Neural cell (in vitro differentiated cells): ENCODE measurements at regions not wholly inside any gene's neighbourhood (a gene's known extent, or its start where the extent isn't known, plus 50 kb on each side); places are given as distances from the start of the nearest gene placed in this dataset.

Source experiments
- H2AFZ ChIP-seq: fragments of 200-600, 300-800 bp; sonication (generic), shearing (Covaris generic); 2 replicates; pipeline ENCODE4 v1.6.0; 2014; ENCODE audit warnings: low read depth, mild to moderate bottlenecking, antibody characterized with exemption, low read length, moderate library complexity
- H3F3A ChIP-seq: fragments of 200-600 bp; shearing (Covaris generic); 2 replicates; pipeline ENCODE4 v1.6.1; 2016; ENCODE audit warnings: mild to moderate bottlenecking, moderate library complexity, mixed read lengths, antibody characterized with exemption, low read length; ENCODE audit not compliant: insufficient read depth, poor library complexity, severe bottlenecking
- H3K27ac ChIP-seq: fragments of 200-600, 300-800 bp; sonication (generic), shearing (Covaris generic); 2 replicates; pipeline ENCODE4 v1.5.1; 2014; ENCODE audit warnings: mild to moderate bottlenecking, low read length, moderate library complexity
- H3K27me3 ChIP-seq: fragments of 300-800, 200-600 bp; sonication (generic), shearing (Covaris generic); 2 replicates; pipeline ENCODE4 v1.6.0; 2014; ENCODE audit warnings: mild to moderate bottlenecking, low read depth, low read length, moderate library complexity; ENCODE audit not compliant: insufficient read depth
- H3K36me3 ChIP-seq: fragments of 300-800, 200-600 bp; sonication (generic), shearing (Covaris generic); 2 replicates; pipeline ENCODE4 v1.5.1; 2014; ENCODE audit warnings: mild to moderate bottlenecking, antibody characterized with exemption, low read length, moderate library complexity; ENCODE audit not compliant: insufficient read depth
- H3K4me2 ChIP-seq: fragments of 300-800, 200-600 bp; sonication (generic), shearing (Covaris generic); 2 replicates; pipeline ENCODE4 v1.6.0; 2014; ENCODE audit warnings: mild to moderate bottlenecking, low read length
- H3K4me3 ChIP-seq: fragments of 300-800, 200-600 bp; sonication (generic), shearing (Covaris generic); 2 replicates; pipeline ENCODE4 v1.5.1; 2014; ENCODE audit warnings: mild to moderate bottlenecking, low read length, moderate library complexity
- H3K79me2 ChIP-seq: fragments of 200-600 bp; shearing (Covaris generic); replicated peaks from 2 replicates; pipeline ENCODE4 v1.6.0; 2014; ENCODE audit warnings: mild to moderate bottlenecking, low read length, moderate library complexity; ENCODE audit not compliant: insufficient read depth
- H3K9ac ChIP-seq: fragments of 300-800, 200-600 bp; sonication (generic), shearing (Covaris generic); 2 replicates; pipeline ENCODE4 v1.6.1; 2016; ENCODE audit warnings: mild to moderate bottlenecking, low read length, mixed read lengths
- H3K9me2 ChIP-seq: fragments of 200-600 bp; shearing (Covaris generic); 2 replicates; pipeline ENCODE4 v1.6.1; 2016; ENCODE audit warnings: mild to moderate bottlenecking, low read length, mixed read lengths; ENCODE audit not compliant: insufficient read depth
- H3K9me3 ChIP-seq: fragments of 200-600, 300-800 bp; sonication (generic), shearing (Covaris generic); 2 replicates; pipeline ENCODE4 v1.6.1; 2016; ENCODE audit warnings: mild to moderate bottlenecking, mixed run types, low read length, moderate library complexity, mixed read lengths
- H4K20me1 ChIP-seq: fragments of 200-600 bp; shearing (Covaris generic); 2 replicates; pipeline ENCODE4 v1.6.1; 2016; ENCODE audit warnings: mild to moderate bottlenecking, mixed run types; ENCODE audit not compliant: insufficient read depth
- CTCF ChIP-seq: fragments of 450-650 bp; IDR thresholded peaks from 2 replicates; pipeline ENCODE4 v1.5.1; 2014; ENCODE audit warnings: antibody characterized with exemption, mild to moderate bottlenecking, moderate library complexity; ENCODE audit not compliant: poor library complexity, severe bottlenecking
- EP300 ChIP-seq: fragments of 450-650 bp; conservative IDR thresholded peaks from 2 replicates; pipeline ENCODE4 v1.6.1; 2014; ENCODE audit warnings: antibody characterized with exemption, mild to moderate bottlenecking, moderate library complexity; ENCODE audit not compliant: poor library complexity, severe bottlenecking
- EZH2 ChIP-seq: fragments of 200-600, 300-800 bp; shearing (Covaris generic), sonication (generic); IDR thresholded peaks from 2 replicates; pipeline ENCODE4 v1.6.1; 2014; ENCODE audit warnings: antibody characterized with exemption, low read length, borderline replicate concordance, mild to moderate bottlenecking; ENCODE audit not compliant: insufficient read depth, poor library complexity, severe bottlenecking

GRCh38 chr1:216777148-216777547 is 53.9 kb upstream of the ESRRG start:
- H3K9me3 ChIP-seq: no peaks in the 10 kb centered on the region
- no peaks in the 10 kb centered on the region for H3F3A ChIP-seq
- no peaks in the 10 kb centered on the region for H3K79me2 ChIP-seq
- H3K4me2 ChIP-seq: no peak overlapping the region
- no peak overlapping the region for H3K4me3 ChIP-seq
- H3K36me3 ChIP-seq: no peaks in the 10 kb centered on the region
- TF ChIP-seq EP300: no peak
- no peak for TF ChIP-seq CTCF
- no peak for TF ChIP-seq EZH2
- no peaks in the 10 kb centered on the region for H3K27me3 ChIP-seq
- H3K9ac ChIP-seq: no peak overlapping the region
- H3K27ac ChIP-seq: no peak overlapping the region
- no peaks in the 10 kb centered on the region for H3K9me2 ChIP-seq
- H2AFZ ChIP-seq: no peak overlapping the region
- no peaks in the 10 kb centered on the region for H4K20me1 ChIP-seq
